Right atrium auricular region (tissue), 2 donors: ENCODE measurements at regions not wholly inside any gene's neighbourhood (a gene's known extent, or its start where the extent isn't known, plus 50 kb on each side); places are given as distances from the start of the nearest gene placed in this dataset.

Experiments used
- DNase-seq: peaks from one replicate; pipeline ENCODE4 v3.0.0-alpha.2; 2019; ENCODE audit warnings: low spot score
- H3K27ac ChIP-seq, 2 donors: fragments of 200-600 bp; sonication (generic); 1 replicate in 1 of 2; 2 replicates in 1 of 2; pipeline ENCODE4 v1.5.1; 2016 to 2019
- H3K27me3 ChIP-seq, 2 donors: fragments of 200-600 bp; sonication (generic); one replicate each; pipeline versions ENCODE4 v1.5.1 to v1.6.0; 2017 to 2019
- H3K36me3 ChIP-seq: fragments of 200-600 bp; sonication (generic); one replicate; pipeline ENCODE4 v1.5.1; 2016
- H3K4me1 ChIP-seq, 2 donors: fragments of 200-600 bp; sonication (generic); one replicate each; pipeline versions ENCODE4 v1.5.1 to v1.6.0; 2017 to 2019
- H3K4me3 ChIP-seq, 2 donors: fragments of 200-600 bp; sonication (generic); 1 replicate in 1 of 2; 2 replicates in 1 of 2; pipeline ENCODE4 v1.5.1; 2017 to 2019; ENCODE audit warnings: mild to moderate bottlenecking in 1 of 2, moderate library complexity in 1 of 2
- H3K9me3 ChIP-seq, 2 donors: fragments of 200-600 bp; sonication (generic); one replicate each; pipeline ENCODE4 v1.5.1; 2019
- TF ChIP-seq, protein P1 (sequence below), 2 donors: fragments of 200-600 bp; sonication (generic); IDR thresholded peaks; one replicate each; pipeline ENCODE4 v1.5.1; 2019; ENCODE audit warnings: antibody characterized with exemption in 2 of 2

- no peaks in the 10 kb centered on the region for H3K9me3 ChIP-seq
- H3K4me1 ChIP-seq, result peaks cover 0 to 14% of the 10 kb centered on the region in 2 donors
- TF ChIP-seq, protein P1, sequence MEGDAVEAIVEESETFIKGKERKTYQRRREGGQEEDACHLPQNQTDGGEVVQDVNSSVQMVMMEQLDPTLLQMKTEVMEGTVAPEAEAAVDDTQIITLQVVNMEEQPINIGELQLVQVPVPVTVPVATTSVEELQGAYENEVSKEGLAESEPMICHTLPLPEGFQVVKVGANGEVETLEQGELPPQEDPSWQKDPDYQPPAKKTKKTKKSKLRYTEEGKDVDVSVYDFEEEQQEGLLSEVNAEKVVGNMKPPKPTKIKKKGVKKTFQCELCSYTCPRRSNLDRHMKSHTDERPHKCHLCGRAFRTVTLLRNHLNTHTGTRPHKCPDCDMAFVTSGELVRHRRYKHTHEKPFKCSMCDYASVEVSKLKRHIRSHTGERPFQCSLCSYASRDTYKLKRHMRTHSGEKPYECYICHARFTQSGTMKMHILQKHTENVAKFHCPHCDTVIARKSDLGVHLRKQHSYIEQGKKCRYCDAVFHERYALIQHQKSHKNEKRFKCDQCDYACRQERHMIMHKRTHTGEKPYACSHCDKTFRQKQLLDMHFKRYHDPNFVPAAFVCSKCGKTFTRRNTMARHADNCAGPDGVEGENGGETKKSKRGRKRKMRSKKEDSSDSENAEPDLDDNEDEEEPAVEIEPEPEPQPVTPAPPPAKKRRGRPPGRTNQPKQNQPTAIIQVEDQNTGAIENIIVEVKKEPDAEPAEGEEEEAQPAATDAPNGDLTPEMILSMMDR (IDR thresholded peaks at IDR 0.05), result no peak
- DNase-seq, result no peak
- H3K27me3 ChIP-seq, result no peaks in the 10 kb centered on the region
- H3K27ac ChIP-seq, result no peak overlapping the region
- H3K4me3 ChIP-seq, result no peak overlapping the region
- H3K36me3 ChIP-seq, result no peaks in the 10 kb centered on the region
These were observed 67.9 kb upstream of the APOBEC4 start for GRCh38 chr1:183721041-183721440.

DNA sequence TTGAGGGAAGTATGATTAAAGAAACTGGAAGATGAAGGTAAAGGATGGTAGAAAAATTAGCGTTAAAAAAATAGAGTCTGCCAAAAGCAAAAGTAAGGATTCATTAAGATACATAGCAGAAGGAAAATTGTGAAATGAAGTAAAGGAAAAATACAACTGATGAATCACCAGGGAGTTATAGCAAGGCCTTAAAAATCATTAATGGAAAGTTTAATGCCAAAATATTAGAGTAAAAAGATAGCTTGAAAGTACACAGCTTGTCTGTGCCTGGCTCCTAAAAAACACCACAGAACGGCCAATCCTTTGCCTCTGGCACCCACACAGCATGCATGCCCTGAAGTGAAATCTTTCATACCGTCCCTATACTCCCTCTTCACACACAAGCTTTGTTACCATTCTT is 66.9 kb upstream of the APOBEC4 start:
- TF ChIP-seq, protein P1 (IDR thresholded peaks at IDR 0.05), result no peak
- H3K27me3 ChIP-seq, result no peaks in the 10 kb centered on the region

DNA sequence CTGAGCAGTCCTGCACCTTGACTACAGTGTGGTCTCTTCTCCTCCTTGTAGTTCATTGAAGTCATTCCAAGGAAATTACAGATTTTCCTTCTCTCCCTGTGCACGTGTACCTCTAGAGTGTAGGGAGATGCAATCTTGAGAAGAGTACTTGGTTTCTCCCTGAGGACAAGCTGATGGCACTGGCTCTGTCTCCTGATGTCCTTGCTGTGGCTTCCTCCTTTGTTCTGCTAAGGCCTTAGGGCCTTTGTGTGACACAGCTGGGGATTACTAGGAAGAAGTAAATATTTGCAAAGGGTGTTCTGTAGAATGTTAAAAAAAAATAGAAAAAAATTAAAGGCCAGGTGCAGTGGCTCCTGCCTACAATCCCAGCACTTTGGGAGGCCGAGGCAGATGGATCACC is 66.2 kb upstream of the APOBEC4 start:
- Histone ChIP-seq H3K4me1 (peaks cover 0 to 12% of the 10 kb centered on the region in 2 donors), H3K9me3 (no peaks in the 10 kb centered on the region), H3K4me3 (no peak overlapping the region), H3K27me3 (no peaks in the 10 kb centered on the region), H3K27ac (no peak overlapping the region), H3K36me3 (no peaks in the 10 kb centered on the region)
- no peak for DNase-seq
- TF ChIP-seq, protein P1 (IDR thresholded peaks at IDR 0.05), result no peak

More for the DNA sequence above, 66.9 kb upstream of the APOBEC4 start:
- Histone ChIP-seq H3K4me1 (peaks cover 0 to 14% of the 10 kb centered on the region in 2 donors), H3K4me3 (no peak overlapping the region), H3K27ac (no peak overlapping the region), H3K36me3 (no peaks in the 10 kb centered on the region), H3K9me3 (no peaks in the 10 kb centered on the region)
- no peak for DNase-seq

- H3K36me3 ChIP-seq, result no peaks in the 10 kb centered on the region
- H3K27me3 ChIP-seq, result no peaks in the 10 kb centered on the region
- no peaks in the 10 kb centered on the region for H3K9me3 ChIP-seq
- H3K27ac ChIP-seq, result peak overlapping the region in 1 of 2 donors; percentile 12
- DNase-seq, result no peak
- TF ChIP-seq, protein P1 (IDR thresholded peaks at IDR 0.05), result no peak
- H3K4me1 ChIP-seq, result peaks cover 0 to 24% of the 10 kb centered on the region in 2 donors
- no peak overlapping the region for H3K4me3 ChIP-seq
These were observed 63.2 kb upstream of the APOBEC4 start for GRCh38 chr1:183716286-183716685.

GRCh38 chr1:183711741-183712361 is 58.7 kb upstream of the APOBEC4 start:
- Histone ChIP-seq H3K27me3 (no peaks in the 10 kb centered on the region), H3K4me3 (no peak overlapping the region), H3K4me1 (peaks cover 0 to 26% of the 10 kb centered on the region in 2 donors), H3K36me3 (no peaks in the 10 kb centered on the region), H3K9me3 (no peaks in the 10 kb centered on the region), H3K27ac (peak overlapping the region; percentile 69 to 71)
- TF ChIP-seq, protein P1 (IDR thresholded peaks at IDR 0.05), result no peak
- DNase-seq, result no peak

DNA sequence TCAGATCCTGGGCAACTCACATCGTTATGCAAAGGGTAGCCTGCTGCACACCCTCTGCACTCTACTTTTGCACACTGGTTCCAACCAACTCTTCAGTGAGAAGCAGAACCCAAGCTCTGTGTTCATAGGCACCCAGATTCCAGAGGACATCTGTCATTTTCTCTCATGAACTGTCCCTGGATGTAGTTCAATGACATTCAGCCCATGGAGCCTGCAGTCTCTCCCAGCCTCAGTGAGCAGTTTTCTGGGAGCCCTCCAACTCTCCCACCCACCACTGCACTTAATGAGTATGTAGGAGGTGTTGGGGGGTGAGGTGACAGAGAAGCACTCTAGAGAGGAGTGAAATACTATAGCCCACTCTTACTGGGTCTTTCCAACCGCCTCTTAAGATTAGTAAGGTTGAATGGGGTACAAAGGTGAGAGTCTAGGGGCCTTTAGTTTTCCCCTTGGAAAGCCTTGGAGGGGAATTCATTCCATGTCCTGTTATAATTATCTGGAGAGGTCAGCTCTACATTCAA is 58.1 kb upstream of the APOBEC4 start:
- TF ChIP-seq, protein P1 (IDR thresholded peaks at IDR 0.05), result no peak
- Histone ChIP-seq H3K27me3 (no peaks in the 10 kb centered on the region), H3K4me1 (peaks cover 0 to 21% of the 10 kb centered on the region in 2 donors), H3K9me3 (no peaks in the 10 kb centered on the region), H3K4me3 (no peak overlapping the region), H3K27ac (peak overlapping the region; percentile 69 to 71), H3K36me3 (no peaks in the 10 kb centered on the region)
- no peak for DNase-seq
